ENCODE measurements at regions not wholly inside any gene's neighbourhood (a gene's known extent, or its start where the extent isn't known, plus 50 kb on each side); places are given as distances from the start of the nearest gene placed in this dataset.
"Not testable (repeated sequence)": the region's sequence is repeated elsewhere in the genome, so short reads cannot be mapped to it uniquely, and the experiment has no call there.

DNA sequence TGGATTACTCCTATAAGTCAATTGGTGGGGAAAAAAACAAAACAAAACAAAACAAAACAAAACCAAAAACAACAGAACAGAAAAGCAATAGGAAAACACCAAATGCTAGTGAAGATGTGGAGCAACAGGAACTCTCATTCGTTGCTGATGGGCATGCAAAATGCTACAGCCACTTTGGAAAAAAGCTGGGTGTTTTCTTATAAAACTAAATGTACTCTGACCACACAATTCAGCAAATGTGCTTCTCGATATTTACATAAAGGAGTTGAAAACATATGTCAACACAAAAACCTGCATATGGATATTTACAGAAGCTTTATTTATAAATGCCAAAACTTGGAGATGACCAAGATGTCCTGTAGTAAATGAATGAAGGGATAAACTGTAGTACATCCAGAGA lies 703.6 kb upstream of the FAM241A start:
- no peak for DNase-seq

DNA sequence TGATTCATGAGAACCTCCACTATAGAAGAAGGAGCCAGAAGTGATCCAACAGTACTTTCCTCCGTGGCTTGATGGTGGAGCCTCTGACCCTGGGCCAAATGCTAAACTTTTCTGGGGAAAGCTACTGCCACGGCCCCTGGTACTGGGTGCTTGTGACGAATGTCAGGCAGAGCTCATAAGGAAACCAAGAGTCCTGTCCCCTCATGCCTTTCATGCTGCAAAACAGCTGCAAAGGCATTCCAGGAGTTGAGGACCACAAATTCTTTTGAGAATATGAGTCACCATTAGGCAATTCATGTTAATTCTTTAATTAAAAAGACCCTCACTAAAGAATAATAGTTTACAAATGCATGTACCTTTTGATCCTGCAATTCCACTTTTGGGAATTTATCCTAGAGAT lies 700.4 kb upstream of the FAM241A start:
- DNase-seq: not testable (repeated sequence)

DNA sequence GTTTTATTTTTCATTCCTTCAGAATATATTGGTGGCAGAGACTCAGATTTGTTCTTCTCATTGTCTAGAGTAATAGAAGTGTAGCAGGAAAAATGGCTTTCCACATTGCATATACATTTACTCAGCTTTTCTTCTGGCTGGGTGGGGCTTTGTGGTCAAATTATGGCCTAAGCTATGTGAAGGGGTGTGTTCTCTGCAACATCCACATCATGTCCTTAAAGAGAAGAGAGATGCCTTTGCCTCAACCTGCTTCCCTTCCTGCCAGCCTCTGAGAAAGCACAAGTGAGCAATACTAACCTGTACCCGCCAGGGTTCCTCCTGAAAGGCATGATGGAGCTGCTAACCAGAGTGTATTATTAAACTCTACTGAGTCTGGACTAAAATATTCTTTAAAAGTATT lies 695.6 kb upstream of the FAM241A start:
- DNase-seq: no peak

DNA sequence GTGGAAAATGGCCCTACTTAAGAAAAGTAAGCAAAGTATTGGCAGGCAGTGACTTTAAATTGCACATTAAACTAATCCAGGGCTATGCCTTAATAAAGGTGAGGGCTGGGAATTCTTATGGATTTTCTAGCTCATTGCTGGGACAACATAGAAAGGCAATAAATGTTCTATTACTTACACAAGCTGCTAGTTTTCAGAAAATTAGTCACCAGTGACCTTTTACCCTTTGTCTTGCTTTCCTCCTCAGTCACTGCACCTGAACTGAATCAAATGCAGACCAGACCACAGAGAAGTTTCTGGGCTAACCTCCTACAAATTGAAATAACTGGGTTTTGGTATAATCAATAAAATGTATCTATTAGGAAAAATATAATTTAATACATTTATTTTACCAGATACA lies 694.4 kb upstream of the FAM241A start:
- DNase-seq: no peak

DNA sequence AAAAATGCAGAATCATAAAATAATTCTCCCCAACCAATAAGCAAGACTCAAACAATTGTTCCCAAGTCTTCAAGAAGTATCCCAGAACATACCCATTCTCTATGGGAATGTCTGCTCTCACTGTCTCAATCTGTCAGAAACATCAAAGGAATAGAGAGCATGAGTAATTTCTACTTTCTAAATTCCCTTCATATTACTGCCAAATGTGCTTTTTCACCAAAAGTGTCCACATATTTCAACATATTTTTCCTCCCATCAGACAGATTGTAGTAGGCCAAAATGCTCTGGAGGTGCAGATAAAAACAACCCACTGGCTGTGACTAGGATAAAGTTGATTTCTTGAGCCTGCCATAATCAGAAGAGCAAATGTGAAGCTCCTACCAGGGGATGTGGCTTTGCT lies 692.0 kb upstream of the FAM241A start:
- DNase-seq: no peak

DNA sequence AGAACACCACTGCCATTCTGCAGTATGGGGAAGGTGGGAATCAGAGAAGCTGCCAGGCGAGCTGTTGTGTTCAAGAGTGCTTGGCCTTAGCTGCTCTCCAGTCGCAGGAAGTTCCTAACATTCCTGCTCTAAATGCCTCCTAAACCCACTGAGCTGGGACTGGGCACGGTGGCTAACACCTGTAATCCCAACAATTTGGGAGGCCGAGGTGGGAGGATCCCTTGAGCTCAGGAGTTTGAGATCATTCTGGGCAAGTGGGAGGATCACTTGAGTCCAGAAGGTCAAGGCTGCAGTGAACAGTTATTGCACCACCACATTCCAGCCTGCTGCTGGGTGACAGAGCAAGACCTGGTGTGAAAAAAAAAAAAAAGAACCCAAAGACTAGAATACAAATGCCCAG lies 690.3 kb upstream of the FAM241A start:
- DNase-seq: no peak

DNA sequence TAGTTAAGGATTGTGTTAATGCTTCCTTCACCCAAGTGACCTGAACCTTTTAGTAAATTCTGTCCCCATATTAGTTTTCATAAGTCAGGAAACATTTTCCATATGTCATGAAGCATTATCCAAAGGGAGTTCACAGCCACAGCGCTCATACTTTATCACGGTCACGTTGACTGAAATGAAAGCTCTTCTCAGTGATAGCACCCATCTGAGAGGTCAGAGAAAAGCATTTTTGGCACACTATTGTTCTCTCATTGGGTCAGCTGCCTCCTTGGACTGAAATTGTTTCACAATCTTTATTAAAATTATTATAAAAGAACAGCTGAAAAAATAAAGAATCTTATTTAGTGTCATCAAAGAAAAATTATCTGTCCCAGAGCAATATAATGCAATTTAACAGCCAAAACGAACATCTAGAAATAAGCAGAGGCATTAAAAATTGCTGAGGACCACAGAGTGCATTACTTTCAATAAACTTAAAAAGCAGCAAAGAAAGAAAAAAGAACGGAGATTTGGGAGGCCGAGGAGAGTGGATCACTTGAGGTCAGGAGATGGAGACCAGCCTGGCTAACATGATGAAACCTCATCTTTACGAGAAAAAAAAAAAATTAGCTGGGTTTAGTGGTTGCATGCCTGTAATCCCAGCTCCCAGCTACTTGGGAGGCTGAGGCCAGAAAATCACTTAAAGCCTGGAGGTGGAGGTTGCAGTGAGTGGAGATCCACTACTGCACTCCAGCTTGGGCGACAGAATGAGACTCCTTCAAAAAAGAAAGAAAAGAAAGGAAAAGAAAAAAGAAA lies 680.8 kb upstream of the FAM241A start:
- DNase-seq: no peak

DNA sequence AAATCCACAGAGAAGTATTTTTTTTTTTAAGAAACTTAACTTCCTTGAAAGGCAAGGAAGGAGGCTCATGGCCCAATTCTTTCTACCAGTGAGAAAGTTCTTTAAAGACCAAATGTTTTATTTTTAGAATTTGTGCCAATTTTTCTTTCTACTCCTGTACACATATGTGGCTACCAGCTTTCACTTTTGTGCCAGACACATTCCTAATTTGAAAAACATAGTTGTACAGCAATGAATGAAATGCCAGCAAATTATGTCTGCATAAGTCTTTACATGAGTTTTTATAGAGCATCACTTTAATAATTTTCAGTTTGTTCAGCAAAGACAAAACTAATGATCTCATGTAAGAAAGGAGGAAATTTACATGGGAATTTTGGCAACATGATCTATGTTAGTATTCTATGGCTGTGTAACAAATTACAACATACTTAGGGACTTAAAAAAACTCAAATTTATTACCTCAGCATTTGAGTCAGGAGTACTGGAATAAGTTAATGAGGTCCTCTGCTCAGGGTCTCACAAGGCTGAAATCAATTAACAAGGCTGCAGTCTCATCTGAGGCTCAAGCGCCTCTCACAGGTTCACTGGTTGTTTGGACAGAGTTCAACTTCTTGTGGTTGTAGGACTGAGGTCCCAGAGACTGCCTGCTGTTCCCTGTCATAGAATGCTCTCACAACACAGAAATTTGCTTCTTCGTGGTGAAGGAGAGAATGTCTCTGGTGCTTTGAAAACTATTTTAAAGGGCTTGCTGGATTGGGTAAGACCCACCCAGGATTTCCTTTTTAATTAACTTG lies 678.2 kb upstream of the FAM241A start:
- no peak for DNase-seq

DNA sequence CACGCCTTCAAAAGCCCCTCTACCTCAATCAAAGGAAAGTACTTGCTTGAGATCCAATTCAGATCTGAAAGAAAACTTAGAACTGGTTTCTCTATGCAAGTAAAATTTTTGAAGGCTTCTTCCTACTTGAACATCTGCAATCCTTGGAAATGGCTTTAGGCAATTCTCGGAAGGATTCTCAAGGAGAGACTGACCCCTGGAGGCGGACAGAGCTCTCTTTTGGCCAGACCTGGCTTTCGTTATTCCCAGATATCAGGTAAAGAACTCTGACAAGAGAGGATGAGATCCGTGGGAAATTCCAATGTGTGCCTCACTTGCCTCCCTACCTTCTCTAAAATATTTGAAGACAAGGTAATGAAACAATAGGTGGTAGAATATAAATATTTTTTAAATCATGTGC lies 670.3 kb upstream of the FAM241A start:
- DNase-seq: no peak

DNA sequence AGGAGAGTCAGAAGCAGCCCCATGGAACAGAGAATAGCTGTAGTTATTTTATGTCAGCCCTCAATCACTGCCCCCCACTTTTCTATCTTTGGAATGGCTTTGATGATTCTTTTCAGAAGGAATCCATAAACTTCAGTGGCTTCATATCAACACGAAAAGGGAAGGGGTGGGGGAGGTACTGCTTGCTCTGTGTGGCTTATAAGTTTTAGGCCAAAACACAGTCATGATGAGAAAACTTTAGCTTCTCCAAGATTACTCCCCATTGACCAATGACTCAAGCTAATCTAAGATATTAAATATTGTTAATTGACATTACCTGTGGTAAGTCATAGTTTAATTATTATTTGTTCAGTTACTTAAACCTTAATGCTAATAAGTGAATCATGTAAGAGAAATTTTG lies 669.6 kb upstream of the FAM241A start:
- DNase-seq: no peak

DNA sequence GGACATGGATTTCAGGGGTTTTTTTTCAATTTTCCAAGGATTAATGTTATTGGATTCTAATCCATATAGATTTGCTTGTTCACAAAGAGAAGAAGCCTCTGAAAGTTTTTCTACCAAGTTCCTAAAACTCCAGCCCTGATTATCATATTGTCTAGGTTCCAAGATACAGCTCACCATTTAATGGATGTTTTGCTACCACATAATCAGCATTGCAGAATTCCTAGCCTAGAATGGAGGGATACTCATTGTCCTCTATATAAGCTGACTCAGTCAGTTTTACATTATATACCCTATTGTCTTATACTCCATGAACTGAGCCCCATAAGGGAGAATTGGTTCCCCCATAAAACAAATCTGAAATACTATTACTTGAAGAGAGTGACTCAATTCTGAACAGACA lies 664.7 kb upstream of the FAM241A start:
- DNase-seq: no peak

DNA sequence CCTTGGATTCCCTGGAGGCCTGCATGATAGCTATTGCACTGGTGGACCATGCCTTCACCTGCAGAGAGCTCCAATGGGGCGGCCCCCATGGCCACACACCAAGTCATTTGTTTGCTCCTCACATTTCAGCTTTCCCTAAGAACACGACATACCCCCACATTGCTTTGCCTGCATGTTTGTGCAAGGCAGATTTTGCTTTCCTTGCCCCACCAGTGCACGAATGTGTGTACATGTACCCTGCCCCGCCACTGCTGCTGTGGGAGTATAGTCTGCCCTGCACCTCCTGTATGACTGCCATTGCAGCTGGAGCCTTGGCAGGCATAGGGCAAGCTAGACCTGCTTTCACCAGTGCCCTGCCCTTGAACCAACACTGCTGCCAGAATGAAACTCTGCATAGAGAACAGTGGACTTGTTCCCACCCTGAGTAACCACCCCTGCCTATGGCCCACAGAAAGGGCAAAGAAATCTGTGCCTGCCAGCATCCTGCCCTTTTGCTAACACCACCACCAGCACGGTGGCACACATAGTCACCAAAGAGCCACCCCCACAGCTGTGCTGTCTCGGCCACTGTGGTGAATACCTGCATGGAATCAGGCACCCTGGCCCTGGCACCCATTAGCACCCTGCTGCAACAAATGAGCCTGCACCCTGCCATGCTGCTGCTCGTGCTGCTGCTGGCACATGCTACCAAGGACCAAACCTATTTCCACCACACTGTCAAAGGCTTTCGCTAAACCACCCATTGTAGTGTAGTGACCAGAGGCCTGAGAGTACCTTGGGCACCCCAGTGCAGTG lies 661.7 kb upstream of the FAM241A start:
- no peak for DNase-seq

DNA sequence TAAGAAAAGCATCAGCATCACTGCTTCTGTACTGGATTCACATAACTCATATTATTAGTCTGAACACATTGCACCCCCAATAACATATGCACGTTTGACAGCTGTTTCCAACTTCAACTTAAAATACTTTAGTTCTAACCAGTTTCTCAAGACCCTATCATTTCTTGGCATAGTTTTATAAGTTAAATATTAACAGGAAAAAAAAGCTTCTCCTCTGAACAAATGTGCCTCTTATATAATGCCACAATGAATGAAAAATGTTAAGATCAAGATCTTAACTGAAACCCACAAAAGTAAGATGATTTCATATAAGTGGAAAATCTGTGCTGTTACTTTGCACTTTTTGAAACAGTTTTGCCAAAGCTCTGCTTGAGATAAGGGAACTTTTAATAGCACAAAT lies 652.8 kb upstream of the FAM241A start:
- DNase-seq: no peak

DNA sequence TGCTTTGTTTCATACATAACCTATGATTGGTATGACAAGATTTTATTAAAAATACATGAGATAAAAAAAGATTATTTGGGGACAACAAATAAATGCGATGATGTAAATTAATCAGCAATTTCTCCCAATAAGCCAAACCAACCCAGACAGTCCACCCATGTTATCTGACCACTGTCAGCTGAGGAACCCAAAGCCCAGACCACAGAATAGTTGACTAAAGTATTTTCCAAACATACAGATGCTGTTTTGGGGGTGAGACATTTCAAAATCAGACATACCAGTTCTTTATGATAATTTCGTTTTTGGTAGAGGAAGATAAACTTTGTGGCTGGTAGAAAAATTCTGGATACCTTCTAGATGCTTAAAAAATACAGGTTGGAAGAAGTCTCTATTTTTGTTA lies 650.8 kb upstream of the FAM241A start:
- no peak for DNase-seq

DNA sequence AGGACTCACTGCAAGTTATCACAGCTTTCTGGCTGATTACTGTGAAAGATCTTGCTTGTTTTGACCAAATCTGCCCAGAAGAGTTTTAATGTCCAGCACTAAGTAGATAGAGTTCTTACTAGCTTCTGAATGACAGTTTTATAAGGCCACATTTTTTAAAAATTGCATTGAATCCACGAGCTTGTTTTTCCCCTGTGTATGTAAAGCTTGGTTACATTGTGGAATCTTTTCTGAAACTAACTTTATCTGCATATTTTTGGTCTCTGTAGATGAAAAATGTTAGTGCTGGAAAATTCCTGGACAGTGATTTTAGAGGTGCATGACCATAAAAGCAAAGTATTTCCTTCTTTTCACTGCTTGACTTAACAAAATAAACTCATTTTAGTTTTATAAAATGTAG lies 650.3 kb upstream of the FAM241A start:
- no peak for DNase-seq

DNA sequence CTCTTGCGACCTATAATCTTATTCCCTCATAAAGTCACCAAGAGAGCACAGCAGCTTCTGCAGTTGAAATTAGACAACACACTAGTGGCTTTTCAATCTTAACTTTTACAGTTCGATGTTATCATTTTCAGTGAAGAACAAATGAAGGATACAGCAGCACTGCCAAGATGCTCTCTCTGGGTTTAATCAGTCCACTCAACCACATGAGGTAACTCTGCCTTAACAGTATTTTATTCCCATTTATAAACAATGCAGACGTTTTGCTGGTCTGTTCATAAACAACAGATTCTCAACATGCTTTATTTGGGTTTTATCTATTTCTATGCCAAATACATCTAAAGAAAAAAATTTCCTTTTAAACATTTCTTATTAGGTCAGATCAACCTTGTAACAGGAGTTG lies 646.0 kb upstream of the FAM241A start:
- DNase-seq: no peak

DNA sequence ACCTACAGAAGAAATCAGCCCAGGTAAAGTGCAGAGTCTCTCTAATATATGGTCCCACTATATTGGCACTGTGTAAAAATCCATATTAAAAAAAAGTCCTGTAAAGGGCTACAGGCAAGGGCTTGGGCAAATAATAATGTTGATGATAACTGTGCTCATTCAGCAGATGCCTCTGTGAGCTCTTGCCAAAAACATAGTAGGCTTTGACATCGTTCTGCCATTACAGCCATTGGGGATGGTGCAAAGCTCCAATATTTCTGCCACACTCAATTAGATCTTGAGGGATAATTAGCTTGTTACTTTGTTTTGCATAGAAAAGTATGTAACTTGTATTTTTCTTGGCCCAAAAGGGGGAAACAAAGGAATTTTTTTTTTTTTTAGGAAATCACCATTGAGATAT lies 645.5 kb upstream of the FAM241A start:
- DNase-seq: no peak

DNA sequence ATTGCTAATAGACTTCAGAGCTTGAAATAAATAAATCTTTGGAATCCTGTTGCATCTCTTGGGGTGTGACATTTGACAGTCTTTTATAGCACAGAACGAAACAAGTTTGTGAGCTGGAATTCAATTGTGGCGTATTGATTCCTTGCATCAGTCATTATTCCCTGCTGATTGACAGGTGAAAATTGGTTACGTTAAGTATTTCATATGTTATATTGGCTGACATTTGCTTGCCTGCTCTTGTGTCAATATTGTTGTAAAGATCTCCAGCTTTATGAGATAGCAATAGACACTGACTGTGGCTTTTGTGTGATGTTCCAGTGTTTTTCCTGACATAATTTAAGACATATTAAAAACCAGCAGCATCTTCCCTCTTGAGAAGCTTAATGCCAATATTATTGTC lies 644.4 kb upstream of the FAM241A start:
- no peak for DNase-seq

DNA sequence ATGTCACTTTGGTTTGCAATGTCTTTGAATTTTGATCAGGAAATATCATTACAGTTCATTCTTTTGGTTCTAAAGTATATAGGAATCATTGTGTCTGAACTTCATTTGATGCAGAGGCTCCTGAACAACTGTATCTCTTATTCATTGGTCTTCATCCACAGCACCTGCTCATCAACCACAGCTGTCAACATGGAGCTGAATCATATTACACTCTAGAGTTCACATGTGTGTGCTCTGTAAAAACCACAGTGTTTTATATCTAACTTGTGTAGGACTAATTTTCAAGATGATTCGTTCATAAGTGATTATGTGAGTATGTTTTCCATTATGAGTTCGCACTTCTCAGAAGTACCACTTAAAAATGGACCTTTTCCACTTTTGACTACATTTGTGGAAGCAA lies 643.3 kb upstream of the FAM241A start:
- DNase-seq: no peak

DNA sequence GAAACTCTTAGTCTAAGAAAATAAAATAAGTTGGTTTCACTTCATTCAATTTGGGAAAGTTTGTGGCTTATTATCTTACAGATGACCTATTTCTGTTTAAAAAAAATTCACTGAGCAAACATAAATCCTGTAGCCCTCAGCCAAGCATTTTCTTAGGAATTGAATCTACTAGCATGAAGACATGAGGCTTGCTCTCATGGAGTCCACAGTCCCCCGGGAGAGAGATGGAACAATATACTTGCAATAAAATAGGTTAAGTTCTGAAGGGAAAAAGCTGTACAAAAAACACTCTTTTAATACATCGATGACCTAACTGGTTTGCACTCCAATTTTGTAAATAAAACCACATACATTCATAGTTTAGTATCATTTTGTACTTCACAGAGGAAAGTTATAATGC lies 642.6 kb upstream of the FAM241A start:
- no peak for DNase-seq

DNA sequence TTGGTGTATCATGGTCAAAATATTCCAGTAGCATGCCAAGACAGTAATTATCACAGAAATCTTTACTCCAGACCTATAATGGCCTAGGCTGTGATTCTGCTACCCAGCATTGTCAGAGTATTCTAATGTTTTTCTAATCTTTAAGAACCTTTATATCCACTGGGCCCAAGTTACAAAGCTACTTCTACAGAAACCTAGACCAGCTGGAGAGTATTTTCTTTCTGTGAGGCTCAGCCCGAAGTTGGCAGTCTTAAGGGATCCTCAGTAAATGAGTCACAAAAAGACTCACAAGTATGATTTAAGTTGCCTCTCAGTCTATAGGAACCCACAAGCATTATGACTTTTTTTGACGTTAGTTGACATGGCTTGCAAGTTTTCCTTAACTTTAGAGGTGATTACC lies 638.5 kb upstream of the FAM241A start:
- no peak for DNase-seq

DNA sequence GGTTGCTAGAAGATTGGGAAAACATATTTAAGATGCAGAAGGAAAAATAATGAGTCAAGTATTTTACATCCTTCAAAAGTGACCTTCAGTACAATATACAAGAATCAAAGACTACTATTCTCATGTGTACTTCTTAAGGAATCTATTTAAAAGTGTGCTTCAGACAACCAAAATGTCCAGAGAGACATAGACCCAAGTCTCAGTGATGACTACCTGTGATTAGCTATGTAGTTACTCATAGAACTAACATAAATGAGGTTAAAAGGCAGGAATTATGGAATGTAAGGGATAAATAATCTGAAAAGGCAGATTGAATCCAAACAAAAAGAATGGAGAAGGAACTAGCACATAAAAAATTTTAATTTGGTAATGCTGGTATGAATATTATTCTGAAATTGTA lies 634.7 kb upstream of the FAM241A start:
- no peak for DNase-seq

DNA sequence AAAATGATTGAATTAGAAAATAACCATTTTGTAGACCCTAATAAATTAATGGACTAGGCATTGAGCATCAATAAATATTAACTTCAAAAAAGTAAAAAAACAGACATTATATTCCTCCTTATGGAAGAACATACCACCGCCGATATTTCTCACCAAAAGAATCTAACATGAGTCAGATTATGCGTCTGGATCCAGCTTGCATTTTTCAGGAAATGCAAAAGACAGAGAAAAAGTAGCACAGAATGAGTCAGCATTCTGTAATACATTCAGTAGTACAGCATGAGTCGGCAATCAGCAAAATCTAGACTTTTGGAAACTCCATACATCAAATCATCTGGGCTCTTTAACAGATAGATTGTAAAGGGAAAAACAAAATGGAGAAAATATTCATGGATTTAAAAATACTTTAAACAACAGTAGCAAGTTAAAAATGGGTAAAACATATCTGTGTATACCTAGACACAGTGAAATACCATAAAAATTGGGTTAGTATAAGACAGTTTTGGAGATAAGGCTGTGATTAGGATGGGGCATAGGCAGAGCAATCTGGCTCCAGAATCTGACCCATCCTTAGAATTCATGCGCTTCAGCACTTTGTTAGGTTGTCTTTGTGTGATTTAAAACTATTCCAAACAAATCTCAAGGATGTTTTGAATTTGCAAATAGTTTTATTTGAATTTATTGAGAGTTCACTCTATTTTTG lies 633.0 kb upstream of the FAM241A start:
- DNase-seq: no peak
